ENCODE measurements at regions not wholly inside any gene's neighbourhood (a gene's known extent, or its start where the extent isn't known, plus 50 kb on each side); places are given as distances from the start of the nearest gene placed in this dataset.

GRCh38 chr2:119053700-119054436 is 104.7 kb downstream of the C1QL2 start:
- intact Hi-C loops (cut with DNase I): no loop called here
- DNase-seq: no peak

DNA sequence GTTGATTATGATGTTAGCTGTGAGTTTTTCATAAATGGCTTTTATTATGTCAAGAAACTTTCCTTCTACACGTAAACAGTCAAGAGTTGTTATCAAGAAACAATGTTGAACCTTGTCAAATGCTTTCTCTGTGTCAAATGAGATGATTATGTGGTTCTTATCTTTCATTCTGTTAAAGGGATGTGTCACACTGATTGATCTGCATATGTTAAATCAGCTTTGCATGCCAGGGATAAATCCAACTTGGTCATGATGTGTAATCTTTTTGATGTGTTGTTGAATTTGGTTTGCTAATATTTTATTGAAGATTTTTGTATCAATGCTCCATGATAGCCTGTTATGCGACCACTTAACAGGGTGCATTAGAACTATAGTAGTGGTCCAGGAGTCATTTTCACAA is 107.3 kb downstream of the C1QL2 start:
- intact Hi-C loops (cut with DNase I): no loop called here
- no peak for DNase-seq

- intact Hi-C loops (cut with DNase I): no loop called here
- peak in 1 of 42 donors; percentile 13 for DNase-seq
Measured at GRCh38 chr2:119049968-119050704, 108.1 kb downstream of the MARCO start.

Data from head of caudate nucleus (tissue), 42 donors.